Neural cell (in vitro differentiated cells): ENCODE measurements at regions not wholly inside any gene's neighbourhood (a gene's known extent, or its start where the extent isn't known, plus 50 kb on each side); places are given as distances from the start of the nearest gene placed in this dataset.

Source experiments
- EP300 ChIP-seq: fragments of 450-650 bp; conservative IDR thresholded peaks from 2 replicates; pipeline ENCODE4 v1.6.1; 2014; ENCODE audit warnings: antibody characterized with exemption, mild to moderate bottlenecking, moderate library complexity; ENCODE audit not compliant: poor library complexity, severe bottlenecking
- TAF1 ChIP-seq: IDR thresholded peaks from 2 replicates; pipeline ENCODE4 v1.6.1; 2012; ENCODE audit warnings: low read depth

DNA sequence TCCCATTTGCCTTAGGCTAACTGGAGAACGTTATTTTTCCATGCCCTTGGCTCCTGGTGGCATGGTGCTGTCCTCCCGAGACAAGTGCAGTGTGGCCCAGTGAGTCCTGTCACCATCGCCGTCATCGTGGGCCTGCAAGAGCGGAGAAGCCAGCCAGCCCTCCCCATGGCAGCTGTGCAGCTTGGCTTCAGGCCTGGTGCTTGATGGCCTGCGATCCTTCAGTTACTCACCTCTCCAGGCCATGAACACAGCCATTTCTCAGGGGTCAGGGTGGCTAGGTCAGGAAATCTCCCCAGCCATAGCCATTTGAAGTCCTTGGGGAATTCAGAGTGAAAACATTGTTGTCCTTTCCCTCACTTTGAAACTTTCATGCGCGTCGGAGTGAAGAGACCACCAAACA is 189.0 kb upstream of the RGMA start:
- TF ChIP-seq EP300 = no peak
- TF ChIP-seq TAF1 = no peak
